AG04450 (cell line): ENCODE measurements at regions not wholly inside any gene's neighbourhood (a gene's known extent, or its start where the extent isn't known, plus 50 kb on each side); places are given as distances from the start of the nearest gene placed in this dataset.

Experiments used
- CTCF ChIA-PET: fragments of 300-600, 350-600 bp; formaldehyde crosslinking; extraction: SDS; loops from one replicate; lab custom pipeline; 2022; ENCODE audit warnings: antibody characterized with exemption, inconsistent platforms; lab: Charles Lee
- POLR2A ChIA-PET: fragments of 350-600 bp; formaldehyde crosslinking; extraction: SDS; loops from one replicate; lab custom pipeline; 2021; ENCODE audit warnings: antibody characterized with exemption, inconsistent platforms; lab: Yijun Ruan, JAX
- DNase-seq: peaks from one replicate; pipeline ENCODE4 v3.0.0-alpha.2; 2011; ENCODE audit warnings: low read depth, low spot score
- H3K27ac ChIP-seq: one replicate; pipeline ENCODE4 v1.5.1; 2012; ENCODE audit warnings: low read depth, low read length, control low read depth
- H3K27me3 ChIP-seq: one replicate; pipeline ENCODE4 v1.6.0; 2012; ENCODE audit warnings: low read length; ENCODE audit not compliant: control insufficient read depth, insufficient read depth
- H3K4me3 ChIP-seq: 2 replicates; pipeline ENCODE4 v1.5.1; 2011; ENCODE audit warnings: mild to moderate bottlenecking, low read depth, low read length, control low read depth
- H3K9me3 ChIP-seq: 2 replicates; pipeline ENCODE4 v1.5.1; 2012; ENCODE audit warnings: low read length; ENCODE audit not compliant: control insufficient read depth, insufficient read depth
- TF ChIP-seq, protein P1 (sequence below): IDR thresholded peaks from 2 replicates; pipeline ENCODE4 v1.5.1; 2011; ENCODE audit warnings: low read depth, low read length, control low read depth, inconsistent platforms

- TF ChIP-seq, protein P1, sequence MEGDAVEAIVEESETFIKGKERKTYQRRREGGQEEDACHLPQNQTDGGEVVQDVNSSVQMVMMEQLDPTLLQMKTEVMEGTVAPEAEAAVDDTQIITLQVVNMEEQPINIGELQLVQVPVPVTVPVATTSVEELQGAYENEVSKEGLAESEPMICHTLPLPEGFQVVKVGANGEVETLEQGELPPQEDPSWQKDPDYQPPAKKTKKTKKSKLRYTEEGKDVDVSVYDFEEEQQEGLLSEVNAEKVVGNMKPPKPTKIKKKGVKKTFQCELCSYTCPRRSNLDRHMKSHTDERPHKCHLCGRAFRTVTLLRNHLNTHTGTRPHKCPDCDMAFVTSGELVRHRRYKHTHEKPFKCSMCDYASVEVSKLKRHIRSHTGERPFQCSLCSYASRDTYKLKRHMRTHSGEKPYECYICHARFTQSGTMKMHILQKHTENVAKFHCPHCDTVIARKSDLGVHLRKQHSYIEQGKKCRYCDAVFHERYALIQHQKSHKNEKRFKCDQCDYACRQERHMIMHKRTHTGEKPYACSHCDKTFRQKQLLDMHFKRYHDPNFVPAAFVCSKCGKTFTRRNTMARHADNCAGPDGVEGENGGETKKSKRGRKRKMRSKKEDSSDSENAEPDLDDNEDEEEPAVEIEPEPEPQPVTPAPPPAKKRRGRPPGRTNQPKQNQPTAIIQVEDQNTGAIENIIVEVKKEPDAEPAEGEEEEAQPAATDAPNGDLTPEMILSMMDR: no peak
- ChIA-PET CTCF (no interaction called here), POLR2A (no interaction called here)
- Histone ChIP-seq H3K27ac (no peak overlapping the region), H3K4me3 (no peak overlapping the region), H3K27me3 (no peaks in the 10 kb centered on the region), H3K9me3 (no peaks in the 10 kb centered on the region; the same call in none of the 2 replicates)
- no peak for DNase-seq
Observed at GRCh38 chr1:104163912-104164476, 414.3 kb downstream of the AMY1C start.

GRCh38 chr1:104172243-104172681 lies 422.6 kb downstream of the AMY1C start:
- ChIA-PET CTCF (no interaction called here), POLR2A (no interaction called here)
- TF ChIP-seq, protein P1: no peak

DNA sequence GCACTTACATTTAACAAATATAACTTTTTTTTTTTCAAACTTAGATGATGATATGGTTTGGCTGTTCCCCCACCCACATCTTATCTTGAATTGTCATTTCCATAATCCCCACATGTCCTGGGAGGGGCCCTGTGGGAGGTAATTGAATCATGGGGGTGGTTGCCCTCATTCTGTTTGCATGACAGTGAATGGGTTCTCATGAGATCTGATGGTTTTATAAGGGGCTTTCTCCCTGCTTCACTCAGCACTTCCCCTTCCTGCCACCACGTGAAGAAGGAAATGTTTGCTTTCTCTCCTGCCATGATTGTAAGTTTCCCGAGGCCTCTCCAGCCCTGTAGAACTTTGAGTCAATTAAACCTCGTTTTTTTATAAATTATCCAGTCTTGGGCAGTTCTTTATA lies 432.6 kb downstream of the AMY1C start:
- TF ChIP-seq, protein P1: no peak
- DNase-seq: no peak
- no peaks in the 10 kb centered on the region for H3K27me3 ChIP-seq
- ChIA-PET POLR2A (no interaction called here), CTCF (no interaction called here)
- H3K27ac ChIP-seq: no peak overlapping the region
- peaks cover 4% of the 10 kb centered on the region; the same call in 1 of the 2 replicates for H3K9me3 ChIP-seq
- no peak overlapping the region for H3K4me3 ChIP-seq

More at GRCh38 chr1:104172243-104172681, 422.6 kb downstream of the AMY1C start:
- DNase-seq: no peak
- Histone ChIP-seq H3K27me3 (no peaks in the 10 kb centered on the region), H3K27ac (no peak overlapping the region), H3K4me3 (no peak overlapping the region), H3K9me3 (peaks cover 11% of the 10 kb centered on the region)

DNA sequence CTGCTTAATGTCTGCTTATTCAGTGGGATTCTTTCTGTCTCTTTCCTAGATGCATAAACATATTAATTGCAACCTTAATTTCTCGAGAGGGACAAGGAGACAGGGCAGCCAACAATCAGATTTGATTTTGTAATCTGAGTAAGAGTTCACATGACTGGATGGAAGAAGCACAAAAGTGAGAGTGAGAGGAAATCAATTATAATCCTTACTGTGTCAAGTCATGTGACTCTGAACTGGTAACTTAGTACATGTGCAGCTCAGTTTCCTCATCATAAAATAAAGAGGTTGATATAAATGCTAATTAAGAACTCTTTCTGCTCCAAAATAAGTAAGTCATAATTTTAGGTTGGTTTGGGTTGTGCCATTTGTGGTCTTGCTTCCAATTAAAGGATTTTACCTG lies 439.5 kb downstream of the AMY1C start:
- TF ChIP-seq, protein P1: no peak
- ChIA-PET POLR2A (no interaction called here), CTCF (no interaction called here)
- Histone ChIP-seq H3K9me3 (no peaks in the 10 kb centered on the region; the same call in 1 of the 2 replicates), H3K4me3 (no peak overlapping the region), H3K27me3 (no peaks in the 10 kb centered on the region), H3K27ac (no peak overlapping the region)
- no peak for DNase-seq

- no peaks in the 10 kb centered on the region for H3K27me3 ChIP-seq
- CTCF ChIA-PET: no interaction called here
- POLR2A ChIA-PET: no interaction called here
- H3K9me3 ChIP-seq: no peaks in the 10 kb centered on the region; the same call in 1 of the 2 replicates
- no peak overlapping the region for H3K4me3 ChIP-seq
- DNase-seq: no peak
- TF ChIP-seq, protein P1: no peak
- no peak overlapping the region for H3K27ac ChIP-seq
Observed at GRCh38 chr1:104190821-104191220, 441.1 kb downstream of the AMY1C start.
